ENCODE measurements at regions not wholly inside any gene's neighbourhood (a gene's known extent, or its start where the extent isn't known, plus 50 kb on each side); places are given as distances from the start of the nearest gene placed in this dataset.

GRCh38 chr3:56855856-56856512 lies 54.2 kb upstream of the ARHGEF3 start:
- peak overlapping the region in 1 of 2 donors; percentile 62 for H3K4me3 Mint-ChIP-seq
- H3K27ac Mint-ChIP-seq, result peak overlapping the region; percentile 66
- H3K4me1 Mint-ChIP-seq (ENCODE audit: low read depth), result peaks cover 67% of the 10 kb centered on the region
- DNase-seq (peak; percentile 60 to 62), ATAC-seq (replicated peaks in 1 of 2) (peak; percentile 60 to 69)
- no peaks in the 10 kb centered on the region for H3K9me3 Mint-ChIP-seq
- no peaks in the 10 kb centered on the region for H3K27me3 Mint-ChIP-seq (ENCODE audit: low read depth)
- H3K36me3 Mint-ChIP-seq (ENCODE audit: insufficient read depth in 2 of 2), result no peaks in the 10 kb centered on the region

DNA sequence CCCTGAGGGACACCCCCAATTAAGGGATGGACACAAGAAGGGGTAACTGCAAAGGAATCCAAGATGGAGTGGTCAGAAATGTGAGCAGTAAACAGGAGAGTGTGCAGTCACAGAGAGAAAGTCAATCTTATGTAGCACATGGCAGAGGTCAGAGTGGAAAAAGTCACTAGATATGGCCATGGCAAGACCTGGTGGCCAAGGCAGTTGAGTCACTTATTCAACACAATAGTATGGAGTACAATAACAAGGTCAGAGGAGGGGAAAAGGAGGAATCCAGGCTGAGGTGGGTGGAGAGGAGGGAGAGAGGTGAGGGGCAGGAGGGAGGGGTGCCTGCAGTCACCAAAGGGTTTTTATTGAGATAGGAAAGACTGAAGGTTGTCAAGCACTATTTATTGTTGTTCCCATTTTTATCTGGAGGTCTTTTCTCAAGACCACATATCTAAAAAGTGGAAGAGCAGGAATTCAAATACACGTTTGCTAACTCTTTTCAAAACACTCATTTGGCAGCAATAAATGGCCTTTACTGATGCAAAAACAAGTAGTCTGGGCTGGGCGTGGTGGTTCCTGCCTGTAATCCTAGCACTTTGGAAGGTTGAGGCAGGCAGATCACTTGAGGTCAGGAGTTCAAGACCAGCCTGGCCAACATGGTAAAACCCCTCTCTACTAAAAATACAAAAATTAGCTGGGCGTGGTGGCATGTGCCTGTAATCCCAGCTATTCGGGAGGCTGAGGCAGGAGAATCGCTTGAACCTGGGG lies 53.3 kb upstream of the ARHGEF3 start:
- Mint-ChIP-seq H3K36me3 (ENCODE audit: insufficient read depth in 2 of 2) (no peaks in the 10 kb centered on the region), H3K9me3 (no peaks in the 10 kb centered on the region), H3K4me1 (ENCODE audit: low read depth) (peaks cover 57% of the 10 kb centered on the region), H3K4me3 (no peak overlapping the region), H3K27me3 (ENCODE audit: low read depth) (no peaks in the 10 kb centered on the region), H3K27ac (no peak overlapping the region)
- DNase-seq, result no peak
- no peak for ATAC-seq (replicated peaks in 1 of 2)

DNA sequence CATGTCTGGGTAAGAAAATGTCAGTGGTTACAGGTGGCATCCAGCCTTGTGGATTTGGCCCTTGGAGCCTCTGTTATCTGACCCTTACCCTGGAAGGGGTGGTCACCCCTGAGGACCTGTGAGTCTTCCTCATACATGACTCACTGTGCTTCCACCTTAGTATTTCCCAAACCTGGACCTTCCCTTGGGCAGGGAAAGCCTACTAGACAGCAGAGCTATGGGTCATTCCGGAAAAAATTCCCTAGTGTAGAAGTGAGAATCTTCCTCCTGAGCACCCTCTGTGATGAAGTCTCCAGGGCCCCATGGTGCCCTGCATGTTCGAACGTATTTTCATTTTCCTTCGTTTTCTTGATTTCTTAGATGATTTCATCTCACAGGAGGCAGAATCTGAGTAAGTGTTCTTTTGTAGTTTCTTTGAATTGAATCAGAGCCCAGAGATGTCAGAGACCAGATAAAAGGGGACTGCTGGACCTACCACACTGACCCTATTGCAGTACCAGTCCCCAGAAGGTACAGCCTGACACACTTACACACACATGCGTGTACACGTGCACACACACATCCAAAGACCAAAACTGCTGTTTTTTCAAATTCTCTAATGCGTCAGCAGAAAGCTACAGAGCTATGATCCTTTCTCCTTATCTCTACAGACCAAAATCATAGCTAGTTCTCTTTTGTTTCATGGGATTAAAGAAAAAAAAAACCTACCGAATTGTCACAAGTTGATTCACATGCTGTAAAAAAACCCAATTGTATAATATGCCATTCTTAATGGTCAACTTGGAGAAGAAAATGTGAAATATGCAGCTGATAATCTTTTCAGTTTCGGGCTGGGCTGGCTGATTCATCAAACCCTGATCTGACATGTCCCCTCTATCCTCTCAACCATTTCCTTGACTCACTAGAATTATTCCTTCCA lies 50.5 kb upstream of the ARHGEF3 start:
- peak; percentile 72 to 75 for ATAC-seq (replicated peaks in 1 of 2)
- Mint-ChIP-seq H3K4me1 (ENCODE audit: low read depth) (peaks cover 54% of the 10 kb centered on the region), H3K27me3 (ENCODE audit: low read depth) (no peaks in the 10 kb centered on the region), H3K9me3 (no peaks in the 10 kb centered on the region), H3K36me3 (ENCODE audit: insufficient read depth in 2 of 2) (no peaks in the 10 kb centered on the region), H3K4me3 (no peak overlapping the region), H3K27ac (no peak overlapping the region)
- no peak for DNase-seq

Data from activated T-cell treated with anti-CD3 and anti-CD28 coated beads, Interleukin-2, amount 50 U/mL, for 72 hours (primary cell).